ENCODE measurements at regions not wholly inside any gene's neighbourhood (a gene's known extent, or its start where the extent isn't known, plus 50 kb on each side); places are given as distances from the start of the nearest gene placed in this dataset.
"Not testable (repeated sequence)": the region's sequence is repeated elsewhere in the genome, so short reads cannot be mapped to it uniquely, and the experiment has no call there.

GRCh38 chr1:188652678-188653077, 1823.9 kb downstream of the PLA2G4A start:
- peak; percentile 97 for ATAC-seq
- TF ChIP-seq CSRNP3 (CRISPR knock-in tag; IDR thresholded peaks at IDR 0.05) (no peak; the same call in 1 of the 2 replicates), ZNF8 (CRISPR knock-in tag; IDR thresholded peaks at IDR 0.05) (peak; percentile 53; the same call in 1 of the 2 replicates), POU6F1 (CRISPR knock-in tag; IDR thresholded peaks at IDR 0.05; ENCODE audit: borderline replicate concordance, low read depth) (peak; percentile 83; the same call in 1 of the 2 replicates), ZNF70 (CRISPR knock-in tag; IDR thresholded peaks at IDR 0.05) (no peak), TOX (CRISPR knock-in tag; IDR thresholded peaks at IDR 0.05; ENCODE audit: borderline replicate concordance) (peak; percentile 75), ZC3H10 (CRISPR knock-in tag; IDR thresholded peaks at IDR 0.05) (peak; percentile 99), PATZ1 (CRISPR knock-in tag; IDR thresholded peaks at IDR 0.05; ENCODE audit: borderline replicate concordance) (peak; percentile 82; the same call in 1 of the 2 replicates), RARB (CRISPR knock-in tag; IDR thresholded peaks at IDR 0.05) (peak; percentile 46; the same call in 1 of the 2 replicates), ZFP30 (CRISPR knock-in tag; IDR thresholded peaks at IDR 0.05) (peak; percentile 81)

GRCh38 chr1:188655966-188656365, 1821.7 kb downstream of the BRINP3 start:
- ATAC-seq = not testable (repeated sequence)

- TF ChIP-seq TOX (CRISPR knock-in tag; IDR thresholded peaks at IDR 0.05; ENCODE audit: borderline replicate concordance) (peak; percentile 98), RARB (CRISPR knock-in tag; IDR thresholded peaks at IDR 0.05) (peak; percentile 91; the same call in 1 of the 2 replicates), POU6F1 (CRISPR knock-in tag; IDR thresholded peaks at IDR 0.05; ENCODE audit: borderline replicate concordance, low read depth) (peak; percentile 45; the same call in 1 of the 2 replicates), PATZ1 (CRISPR knock-in tag; IDR thresholded peaks at IDR 0.05; ENCODE audit: borderline replicate concordance) (no peak; the same call in 1 of the 2 replicates), ZNF565 (CRISPR knock-in tag; conservative IDR thresholded peaks at IDR 0.05; ENCODE audit: low read depth) (no peak), CSRNP3 (CRISPR knock-in tag; IDR thresholded peaks at IDR 0.05) (no peak), BACH2 (CRISPR knock-in tag; IDR thresholded peaks at IDR 0.05; ENCODE audit: borderline replicate concordance) (no peak), CREB5 (CRISPR knock-in tag; IDR thresholded peaks at IDR 0.05; ENCODE audit: low read depth) (no peak), ZC3H10 (CRISPR knock-in tag; IDR thresholded peaks at IDR 0.05) (peak; percentile 61; the same call in 1 of the 2 replicates)
- ATAC-seq = peak; percentile 81
Observed at GRCh38 chr1:188660572-188660971, 1817.1 kb downstream of the BRINP3 start.

GRCh38 chr1:188665477-188665876, 1812.2 kb downstream of the BRINP3 start:
- ATAC-seq = no peak
- TF ChIP-seq ZC3H10 (CRISPR knock-in tag; IDR thresholded peaks at IDR 0.05) (no peak), ESRRG (CRISPR knock-in tag; IDR thresholded peaks at IDR 0.05) (no peak), RARB (CRISPR knock-in tag; IDR thresholded peaks at IDR 0.05) (no peak), ZNF70 (CRISPR knock-in tag; IDR thresholded peaks at IDR 0.05) (no peak), ARNTL (CRISPR knock-in tag; IDR thresholded peaks at IDR 0.05; ENCODE audit: borderline replicate concordance, low read depth) (no peak), PATZ1 (CRISPR knock-in tag; IDR thresholded peaks at IDR 0.05; ENCODE audit: borderline replicate concordance) (no peak), ISL1 (CRISPR knock-in tag; IDR thresholded peaks at IDR 0.05) (no peak), ZFP3 (CRISPR knock-in tag; IDR thresholded peaks at IDR 0.05) (no peak), ZNF8 (CRISPR knock-in tag; IDR thresholded peaks at IDR 0.05) (no peak), TOX (CRISPR knock-in tag; IDR thresholded peaks at IDR 0.05; ENCODE audit: borderline replicate concordance) (no peak), GLIS3 (CRISPR knock-in tag; IDR thresholded peaks at IDR 0.05) (no peak), CSDC2 (CRISPR knock-in tag; IDR thresholded peaks at IDR 0.05) (no peak), BACH2 (CRISPR knock-in tag; IDR thresholded peaks at IDR 0.05; ENCODE audit: borderline replicate concordance) (no peak), CREB5 (CRISPR knock-in tag; IDR thresholded peaks at IDR 0.05; ENCODE audit: low read depth) (no peak), ZFP30 (CRISPR knock-in tag; IDR thresholded peaks at IDR 0.05) (no peak), ZNF565 (CRISPR knock-in tag; conservative IDR thresholded peaks at IDR 0.05; ENCODE audit: low read depth) (no peak)

Data from SK-N-SH treated with all-trans-retinoic acid at 6 μM for 48 hours (cell line).